Brain microvascular endothelial cell (primary cell): ENCODE measurements at regions not wholly inside any gene's neighbourhood (a gene's known extent, or its start where the extent isn't known, plus 50 kb on each side); places are given as distances from the start of the nearest gene placed in this dataset.

Experiments
- DNase-seq: peaks from one replicate; pipeline ENCODE4 v3.0.0-alpha.2; 2020
- H3K27ac ChIP-seq: fragments of 250-450 bp; sonication (Bioruptor Pico); 2 replicates; pipeline ENCODE4 v1.5.1; 2020; ENCODE audit warnings: mild to moderate bottlenecking, moderate library complexity
- H3K27me3 ChIP-seq: fragments of 250-450 bp; sonication (Bioruptor Pico); replicated peaks from 2 replicates; pipeline ENCODE4 v1.5.1; 2020; ENCODE audit warnings: mild to moderate bottlenecking
- H3K36me3 ChIP-seq: fragments of 250-450 bp; sonication (Bioruptor Pico); replicated peaks from 2 replicates; pipeline ENCODE4 v1.5.1; 2020; ENCODE audit warnings: mild to moderate bottlenecking
- H3K4me3 ChIP-seq: 2 replicates; pipeline ENCODE4 v1.5.1; 2011; ENCODE audit warnings: low read depth, mild to moderate bottlenecking, control low read depth, low read length, moderate library complexity
- CTCF ChIP-seq: IDR thresholded peaks from 2 replicates; pipeline ENCODE4 v1.5.1; 2011; ENCODE audit warnings: low read depth, mild to moderate bottlenecking, moderate library complexity, low read length, control low read depth, inconsistent platforms; ENCODE audit errors: missing control alignments
- in situ Hi-C: cut with HindIII; loops from 2 replicates; pipeline ENCODE4 v1.10.0; 2017; ENCODE audit warnings: low sequenced_read_pairs, low pct_ligation_motif_present

GRCh38 chr15:69525543-69525942 lies 72.9 kb downstream of the RPLP1 start:
- no peak for TF ChIP-seq CTCF
- in situ Hi-C loops = no loop called here
- H3K27ac ChIP-seq = no peak overlapping the region
- no peak overlapping the region for H3K4me3 ChIP-seq
- no peak for DNase-seq
- peaks cover 20% of the 10 kb centered on the region for H3K27me3 ChIP-seq
- no peaks in the 10 kb centered on the region for H3K36me3 ChIP-seq

DNA sequence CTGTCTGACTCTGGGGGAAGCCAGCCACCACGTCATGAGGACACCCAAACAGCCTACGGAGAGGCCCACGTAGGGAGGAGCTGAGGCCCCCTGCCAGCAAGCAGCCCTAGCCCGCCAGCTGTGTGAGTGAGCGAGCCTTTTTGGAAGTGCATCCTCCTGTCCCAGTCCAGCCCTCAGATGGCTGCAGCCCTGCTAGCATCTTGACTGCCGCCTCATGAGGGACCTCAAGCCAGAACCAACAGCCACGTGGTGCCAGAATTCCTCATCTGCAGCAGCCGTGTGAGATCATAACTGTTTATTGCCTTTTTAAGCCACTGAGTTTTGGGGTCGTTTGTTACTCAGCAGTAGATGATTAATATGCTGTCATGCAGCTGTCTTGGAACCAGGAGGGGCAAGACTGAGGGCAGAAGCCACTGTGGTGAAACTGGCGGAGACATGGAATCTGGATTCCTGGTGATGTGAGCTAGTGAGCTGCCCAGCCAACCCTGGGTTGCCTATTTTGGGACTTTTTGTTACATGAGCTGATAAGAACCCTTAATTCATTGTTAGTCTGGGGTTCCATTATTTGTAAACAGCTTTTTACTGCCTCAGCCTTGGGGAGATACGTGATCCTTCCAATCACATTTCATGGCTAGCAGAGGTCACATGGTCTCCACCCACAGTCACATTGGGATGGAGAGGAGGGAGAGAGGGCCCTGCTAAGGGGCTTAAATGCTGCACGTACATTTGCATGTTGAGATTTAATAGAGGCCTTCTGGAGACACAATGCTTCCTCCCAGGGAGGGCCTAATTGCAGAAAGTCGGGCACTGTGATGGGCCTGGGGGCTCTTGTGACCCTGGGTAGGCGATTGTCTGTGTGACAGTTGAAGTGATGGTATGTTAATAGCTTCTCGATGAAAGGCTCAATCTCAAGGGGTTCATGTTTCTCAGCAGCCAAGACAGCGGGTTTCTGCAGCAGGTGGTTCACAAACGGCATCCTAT lies 73.8 kb downstream of the RPLP1 start:
- H3K27me3 ChIP-seq = peaks cover 26% of the 10 kb centered on the region
- in situ Hi-C loops = no loop called here
- H3K27ac ChIP-seq = no peak overlapping the region
- H3K4me3 ChIP-seq = no peak overlapping the region
- TF ChIP-seq CTCF = no peak
- no peak for DNase-seq
- no peaks in the 10 kb centered on the region for H3K36me3 ChIP-seq

- TF ChIP-seq CTCF = no peak
- peaks cover 31% of the 10 kb centered on the region for H3K27me3 ChIP-seq
- no peak overlapping the region for H3K4me3 ChIP-seq
- in situ Hi-C loops = no loop called here
- H3K36me3 ChIP-seq = no peaks in the 10 kb centered on the region
- no peak for DNase-seq
- H3K27ac ChIP-seq = no peak overlapping the region
These were observed 76.5 kb downstream of the RPLP1 start for GRCh38 chr15:69529141-69529540.

GRCh38 chr15:69529961-69530633 lies 77.5 kb downstream of the RPLP1 start:
- Histone ChIP-seq H3K27ac (no peak overlapping the region), H3K4me3 (no peak overlapping the region), H3K36me3 (no peaks in the 10 kb centered on the region), H3K27me3 (peaks cover 28% of the 10 kb centered on the region)
- DNase-seq = no peak
- no peak for TF ChIP-seq CTCF
- in situ Hi-C loops = no loop called here

DNA sequence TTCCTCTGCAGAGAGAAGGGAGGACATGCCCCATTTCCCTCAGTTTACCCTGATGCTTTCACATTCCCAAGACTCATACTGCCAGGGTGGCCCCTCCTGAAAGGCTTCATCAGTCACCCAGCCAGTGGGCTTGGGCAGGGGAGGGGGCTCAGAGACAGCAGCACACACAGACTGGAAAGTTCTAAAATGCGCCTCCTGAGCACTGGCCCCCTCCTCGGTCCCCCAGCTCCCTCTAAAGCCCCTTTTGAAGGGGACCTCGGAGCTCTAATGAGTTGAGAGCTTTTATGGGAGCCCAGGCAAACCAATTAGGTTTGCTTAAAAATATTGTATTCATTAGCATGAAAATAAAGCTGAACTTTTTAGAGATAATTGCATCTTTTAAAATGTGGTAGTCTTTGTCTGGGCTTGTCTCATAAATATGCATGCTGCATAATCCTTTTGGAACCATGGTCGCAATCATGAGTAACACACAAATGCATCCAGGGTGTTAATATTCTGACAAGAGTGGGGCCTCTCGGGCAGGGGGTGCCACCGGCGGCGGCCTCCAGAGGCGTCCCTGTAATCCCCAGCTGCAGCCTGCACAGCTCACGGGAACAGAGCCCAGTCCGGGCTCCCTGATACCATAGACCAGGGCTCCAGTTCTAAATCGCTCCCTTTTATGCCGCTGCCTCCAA lies 78.5 kb downstream of the RPLP1 start:
- no peak for TF ChIP-seq CTCF

More for the DNA sequence above, 78.5 kb downstream of the RPLP1 start:
- no peaks in the 10 kb centered on the region for H3K36me3 ChIP-seq
- in situ Hi-C loops = no loop called here
- H3K4me3 ChIP-seq = no peak overlapping the region
- H3K27ac ChIP-seq = no peak overlapping the region
- H3K27me3 ChIP-seq = peaks cover 28% of the 10 kb centered on the region
- no peak for DNase-seq
